Gastrocnemius medialis (tissue), 4 donors: ENCODE measurements at regions not wholly inside any gene's neighbourhood (a gene's known extent, or its start where the extent isn't known, plus 50 kb on each side); places are given as distances from the start of the nearest gene placed in this dataset.

ENCODE experiments used
- CTCF ChIP-seq, 5 experiments: fragments of 450-650 bp in 3 of 5; fragments of 200-600 bp in 2 of 5; sonication (generic) in 2 of 5; IDR thresholded peaks in 4 of 5; conservative IDR thresholded peaks in 1 of 5; 1 replicate in 4 of 5; 2 replicates in 1 of 5; pipeline ENCODE4 v1.5.1; 2016 to 2019; ENCODE audit warnings: antibody characterized with exemption in 5 of 5, mild to moderate bottlenecking in 3 of 5, moderate library complexity in 3 of 5
- POLR2A ChIP-seq, 2 donors: fragments of 450-650 bp; IDR thresholded peaks; one replicate each; pipeline ENCODE4 v1.6.1; 2017; ENCODE audit warnings: antibody characterized with exemption in 2 of 2, mild to moderate bottlenecking in 2 of 2, moderate library complexity in 2 of 2

- no peak for TF ChIP-seq CTCF (IDR thresholded peaks at IDR 0.05 in 4 of 5, conservative IDR thresholded peaks at IDR 0.05 in 1 of 5)
- TF ChIP-seq POLR2A (IDR thresholded peaks at IDR 0.05): no peak
These were observed 255.1 kb upstream of the PPP2R2D start for GRCh38 chr10:131645756-131646155.
